A673 (cell line): ENCODE measurements at regions not wholly inside any gene's neighbourhood (a gene's known extent, or its start where the extent isn't known, plus 50 kb on each side); places are given as distances from the start of the nearest gene placed in this dataset.
"Not testable (repeated sequence)": the region's sequence is repeated elsewhere in the genome, so short reads cannot be mapped to it uniquely, and the experiment has no call there.

Experiments
- BruUV-seq: library from RNA; stranded (reverse); fragments of 400-500 nt; replicated peaks from 2 replicates; lab custom pipeline; 2021; lab: Mats Ljungman, UMichigan
- CTCF ChIA-PET: fragments of 300-600 bp; sonication (Branson Sonifier 250); formaldehyde crosslinking; loops from one replicate; lab custom pipeline; 2022; ENCODE audit warnings: antibody characterized with exemption; lab: Charles Lee
- POLR2A ChIA-PET: fragments of 300-600 bp; sonication (Branson Sonifier 250); formaldehyde crosslinking; loops from one replicate; lab custom pipeline; 2022; ENCODE audit warnings: antibody characterized with exemption; ENCODE audit not compliant: low non-redundant PET; lab: Charles Lee
- DNase-seq: peaks from one replicate; pipeline ENCODE4 v3.0.0-alpha.2; 2015; ENCODE audit warnings: low spot score
- H3K27ac ChIP-seq: fragments of 200-600 bp; sonication (generic); 2 replicates; pipeline ENCODE4 v1.5.1; 2016; ENCODE audit warnings: mixed run types, low read depth, mild to moderate bottlenecking, mixed read lengths, antibody characterized with exemption, low read length; ENCODE audit not compliant: poor library complexity, severe bottlenecking
- H3K27me3 ChIP-seq: fragments of 200-600 bp; sonication (generic); replicated peaks from 2 replicates; pipeline ENCODE4 v1.6.1; 2017; ENCODE audit warnings: mixed run types, low read depth, mild to moderate bottlenecking, mixed read lengths, antibody characterized with exemption, low read length; ENCODE audit not compliant: insufficient read depth, poor library complexity
- H3K36me3 ChIP-seq: fragments of 200-600 bp; sonication (generic); 2 replicates; pipeline ENCODE4 v1.6.1; 2016; ENCODE audit warnings: mixed run types, mild to moderate bottlenecking, mixed read lengths, antibody characterized with exemption, low read length; ENCODE audit not compliant: insufficient read depth, poor library complexity, severe bottlenecking
- H3K4me1 ChIP-seq: fragments of 200-600 bp; sonication (generic); 2 replicates; pipeline ENCODE4 v1.6.1; 2017; ENCODE audit warnings: mixed run types, mild to moderate bottlenecking, mixed read lengths, antibody characterized with exemption, low read length; ENCODE audit not compliant: insufficient read depth, poor library complexity, severe bottlenecking
- H3K4me3 ChIP-seq: fragments of 200-600 bp; sonication (generic); 2 replicates; pipeline ENCODE4 v1.5.1; 2016; ENCODE audit warnings: low read depth, mixed run types, mild to moderate bottlenecking, mixed read lengths, low read length; ENCODE audit not compliant: poor library complexity, severe bottlenecking
- H3K9me3 ChIP-seq: fragments of 200-600 bp; sonication (generic); 2 replicates; pipeline ENCODE4 v1.6.1; 2016; ENCODE audit warnings: mixed run types, low read depth, mild to moderate bottlenecking, mixed read lengths, antibody characterized with exemption, low read length; ENCODE audit not compliant: poor library complexity, severe bottlenecking
- CTCF ChIP-seq: fragments of 300-800, 200-600 bp; sonication (generic); conservative IDR thresholded peaks from 2 replicates; pipeline ENCODE4 v1.5.1; 2017; ENCODE audit warnings: low read depth, mild to moderate bottlenecking, antibody characterized with exemption, low read length, moderate library complexity, mixed read lengths
- intact Hi-C: fragments of 100-400 bp; cut with micrococcal nuclease; formaldehyde crosslinking; loops from one replicate; pipeline ENCODE4 v1.10.0; 2022; ENCODE audit not compliant: unreplicated experiment

- H3K4me1 ChIP-seq, DNase-seq, H3K27ac ChIP-seq, H3K36me3 ChIP-seq, intact Hi-C loops, CTCF ChIA-PET, POLR2A ChIA-PET, BruUV-seq, H3K4me3 ChIP-seq, H3K9me3 ChIP-seq, H3K27me3 ChIP-seq: not testable (repeated sequence)
Measured at GRCh38 chr20:29031262-29031982, 2226.0 kb upstream of the DEFB115 start.

GRCh38 chr20:29044239-29044638, 2213.2 kb upstream of the DEFB115 start:
- H3K4me3 ChIP-seq, CTCF ChIA-PET, H3K36me3 ChIP-seq, DNase-seq, H3K27ac ChIP-seq, POLR2A ChIA-PET, H3K9me3 ChIP-seq, H3K4me1 ChIP-seq, H3K27me3 ChIP-seq, intact Hi-C loops, BruUV-seq: not testable (repeated sequence)

GRCh38 chr20:29050008-29050606, 2207.4 kb upstream of the DEFB115 start:
- H3K27me3 ChIP-seq, H3K36me3 ChIP-seq, intact Hi-C loops, H3K4me3 ChIP-seq, BruUV-seq, H3K4me1 ChIP-seq, POLR2A ChIA-PET, H3K9me3 ChIP-seq, CTCF ChIA-PET, H3K27ac ChIP-seq: not testable (repeated sequence)
- DNase-seq, result peak; percentile 37
- peak; percentile 37 for TF ChIP-seq CTCF

GRCh38 chr20:29057866-29058484, 2199.5 kb upstream of the DEFB115 start:
- TF ChIP-seq CTCF, result peak; percentile 54
- H3K27ac ChIP-seq, H3K4me1 ChIP-seq, H3K27me3 ChIP-seq, CTCF ChIA-PET, intact Hi-C loops, H3K36me3 ChIP-seq, BruUV-seq, H3K4me3 ChIP-seq, POLR2A ChIA-PET: not testable (repeated sequence)
- peaks cover 24% of the 10 kb centered on the region for H3K9me3 ChIP-seq
- peak; percentile 14 for DNase-seq

- H3K4me3 ChIP-seq, BruUV-seq, POLR2A ChIA-PET, H3K27ac ChIP-seq, H3K27me3 ChIP-seq, H3K36me3 ChIP-seq, DNase-seq, CTCF ChIA-PET, intact Hi-C loops, H3K4me1 ChIP-seq: not testable (repeated sequence)
- H3K9me3 ChIP-seq, result peaks cover 41% of the 10 kb centered on the region
Measured at GRCh38 chr20:29062451-29062850, 2195.0 kb upstream of the DEFB115 start.

- POLR2A ChIA-PET, H3K27me3 ChIP-seq, CTCF ChIA-PET, BruUV-seq, intact Hi-C loops, H3K27ac ChIP-seq, H3K4me1 ChIP-seq, DNase-seq, H3K4me3 ChIP-seq, H3K36me3 ChIP-seq: not testable (repeated sequence)
- peaks cover 32% of the 10 kb centered on the region for H3K9me3 ChIP-seq
Measured at GRCh38 chr20:29066341-29066740, 2191.1 kb upstream of the DEFB115 start.
